ENCODE measurements at regions not wholly inside any gene's neighbourhood (a gene's known extent, or its start where the extent isn't known, plus 50 kb on each side); places are given as distances from the start of the nearest gene placed in this dataset.

DNA sequence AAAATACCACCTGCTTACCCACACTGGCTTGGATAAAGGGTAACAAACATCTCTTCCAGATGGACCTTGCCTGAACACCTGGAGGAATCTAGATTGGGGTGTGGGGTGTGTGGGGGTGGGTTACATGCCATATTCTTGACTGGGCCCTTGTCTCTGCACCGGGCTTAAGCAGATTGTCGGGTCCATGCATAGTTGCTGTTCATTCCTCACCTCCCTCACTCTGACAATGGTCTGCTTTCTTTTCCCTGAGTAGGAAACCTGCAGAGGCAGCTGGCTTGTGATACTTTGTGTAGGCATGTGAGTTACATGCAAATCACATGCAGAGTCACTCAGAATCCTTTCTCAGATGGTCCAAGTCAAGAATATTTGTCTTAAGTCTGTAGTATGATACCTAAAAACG is 112.8 kb upstream of the GLS start:
- Histone ChIP-seq H3K4me1 (ENCODE audit: control insufficient read depth, extremely low read depth, insufficient read depth, low read length) (no peaks in the 10 kb centered on the region), H3K27me3 (ENCODE audit: control insufficient read depth in 2 of 2, insufficient read depth in 2 of 2, low read length in 2 of 2) (no peaks in the 10 kb centered on the region), H3K9me3 (replicated peaks; ENCODE audit: control insufficient read depth, insufficient read depth, low read length) (no peaks in the 10 kb centered on the region), H3K9ac (replicated peaks; ENCODE audit: extremely low read depth, insufficient read depth, low read length) (no peak overlapping the region), H3K79me2 (ENCODE audit: control insufficient read depth, insufficient read depth, low read length) (no peaks in the 10 kb centered on the region), H3K27ac (ENCODE audit: insufficient read depth, low read depth, low read length) (no peak overlapping the region), H2AFZ (ENCODE audit: low read depth, low read length) (no peak overlapping the region), H3K4me3 (replicated peaks in 1 of 3; ENCODE audit: insufficient read depth in 1 of 3, low read depth in 1 of 3, low read length in 3 of 3) (no peak overlapping the region), H3K4me2 (ENCODE audit: insufficient read depth, low read length) (no peak overlapping the region), H4K20me1 (replicated peaks; ENCODE audit: control insufficient read depth, extremely low read depth, insufficient read depth, low read length) (no peaks in the 10 kb centered on the region), H3K9me1 (replicated peaks; ENCODE audit: control insufficient read depth, extremely low read depth, insufficient read depth, low read length) (no peaks in the 10 kb centered on the region), H3K36me3 (ENCODE audit: control insufficient read depth in 2 of 2, extremely low read depth in 1 of 2, insufficient read depth in 2 of 2, low read length in 2 of 2) (no peaks in the 10 kb centered on the region)
- DNase-seq (ENCODE audit: low read depth, low spot score) (no peak), FAIRE-seq (no peak)
- ChIA-PET POLR2A (no interaction called here), CTCF (interaction anchor here (0.9 kb wide), 1 partner anchor 86 kb away, joined by 3 read pairs; no protein-coding TSS in a partner anchor)
- BruUV-seq (replicated peaks), result no TSS peak
- TF ChIP-seq POLR2AphosphoS5 (IDR thresholded peaks at IDR 0.05; ENCODE audit: insufficient read depth, low read depth, low read length), result no peak
- no peak for TF ChIP-seq POLR2A (IDR thresholded peaks at IDR 0.05; ENCODE audit: low read depth, low read length)
- TF ChIP-seq, protein P1, sequence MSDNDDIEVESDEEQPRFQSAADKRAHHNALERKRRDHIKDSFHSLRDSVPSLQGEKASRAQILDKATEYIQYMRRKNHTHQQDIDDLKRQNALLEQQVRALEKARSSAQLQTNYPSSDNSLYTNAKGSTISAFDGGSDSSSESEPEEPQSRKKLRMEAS (IDR thresholded peaks at IDR 0.05; ENCODE audit: insufficient read depth, insufficient read length), result no peak
- TF ChIP-seq, protein P2, sequence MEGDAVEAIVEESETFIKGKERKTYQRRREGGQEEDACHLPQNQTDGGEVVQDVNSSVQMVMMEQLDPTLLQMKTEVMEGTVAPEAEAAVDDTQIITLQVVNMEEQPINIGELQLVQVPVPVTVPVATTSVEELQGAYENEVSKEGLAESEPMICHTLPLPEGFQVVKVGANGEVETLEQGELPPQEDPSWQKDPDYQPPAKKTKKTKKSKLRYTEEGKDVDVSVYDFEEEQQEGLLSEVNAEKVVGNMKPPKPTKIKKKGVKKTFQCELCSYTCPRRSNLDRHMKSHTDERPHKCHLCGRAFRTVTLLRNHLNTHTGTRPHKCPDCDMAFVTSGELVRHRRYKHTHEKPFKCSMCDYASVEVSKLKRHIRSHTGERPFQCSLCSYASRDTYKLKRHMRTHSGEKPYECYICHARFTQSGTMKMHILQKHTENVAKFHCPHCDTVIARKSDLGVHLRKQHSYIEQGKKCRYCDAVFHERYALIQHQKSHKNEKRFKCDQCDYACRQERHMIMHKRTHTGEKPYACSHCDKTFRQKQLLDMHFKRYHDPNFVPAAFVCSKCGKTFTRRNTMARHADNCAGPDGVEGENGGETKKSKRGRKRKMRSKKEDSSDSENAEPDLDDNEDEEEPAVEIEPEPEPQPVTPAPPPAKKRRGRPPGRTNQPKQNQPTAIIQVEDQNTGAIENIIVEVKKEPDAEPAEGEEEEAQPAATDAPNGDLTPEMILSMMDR (IDR thresholded peaks at IDR 0.05; ENCODE audit: extremely low read depth in 1 of 2, insufficient read depth in 1 of 2, low read depth in 1 of 2, low read length in 2 of 2), result no peak
- no peak for TF ChIP-seq GATA2 (IDR thresholded peaks at IDR 0.05; ENCODE audit: insufficient read depth, insufficient read length, low read depth, low read length)
- no peak for TF ChIP-seq MYC (IDR thresholded peaks at IDR 0.05; ENCODE audit: low read depth, low read length)
- TF ChIP-seq JUN (IDR thresholded peaks at IDR 0.05; ENCODE audit: borderline replicate concordance, insufficient read depth, insufficient read length, low read depth), result no peak
- no peak for TF ChIP-seq EZH2 (IDR thresholded peaks at IDR 0.05; ENCODE audit: borderline replicate concordance, low read depth, low read length, severe bottlenecking)
- no peak for TF ChIP-seq FOS (IDR thresholded peaks at IDR 0.05; ENCODE audit: borderline replicate concordance, insufficient read depth, low read length)
- dilution Hi-C loops (cut with MboI; ENCODE audit: extremely low pct_ligation_motif_present, low sequenced_read_pairs) (no loop called here), intact Hi-C loops (cut with micrococcal nuclease) (no loop called here)
